Type B pancreatic cell (in vitro differentiated cells): ENCODE measurements at regions not wholly inside any gene's neighbourhood (a gene's known extent, or its start where the extent isn't known, plus 50 kb on each side); places are given as distances from the start of the nearest gene placed in this dataset.

Source experiments
- DNase-seq: peaks from one replicate; pipeline ENCODE4 v3.0.0; 2021; ENCODE audit warnings: mixed read lengths; ENCODE audit not compliant: unreplicated experiment; ENCODE audit errors: extremely low spot score
- H3K27ac Mint-ChIP-seq: 2 replicates; pipeline ENCODE4 v1.8.0; 2021; ENCODE audit warnings: mild to moderate bottlenecking, mixed read lengths
- H3K27me3 Mint-ChIP-seq: 2 replicates; pipeline ENCODE4 v1.8.0; 2021; ENCODE audit warnings: mixed read lengths
- H3K36me3 Mint-ChIP-seq: 2 replicates; pipeline ENCODE4 v1.8.0; 2021; ENCODE audit warnings: mixed read lengths
- H3K4me1 Mint-ChIP-seq: one replicate; pipeline ENCODE4 v1.8.0; 2021; ENCODE audit warnings: mixed read lengths; ENCODE audit not compliant: unreplicated experiment
- H3K4me3 Mint-ChIP-seq: 2 replicates; pipeline ENCODE4 v1.8.0; 2021; ENCODE audit warnings: mild to moderate bottlenecking, mixed read lengths
- H3K9me3 Mint-ChIP-seq: 2 replicates; pipeline ENCODE4 v1.8.0; 2021; ENCODE audit warnings: mixed read lengths
- TF ChIP-seq, protein P1 (sequence below): fragments of 200-600 bp; sonication (generic); conservative IDR thresholded peaks from 2 replicates; pipeline ENCODE4 v1.5.0; 2021; ENCODE audit warnings: antibody characterized with exemption, mild to moderate bottlenecking

DNA sequence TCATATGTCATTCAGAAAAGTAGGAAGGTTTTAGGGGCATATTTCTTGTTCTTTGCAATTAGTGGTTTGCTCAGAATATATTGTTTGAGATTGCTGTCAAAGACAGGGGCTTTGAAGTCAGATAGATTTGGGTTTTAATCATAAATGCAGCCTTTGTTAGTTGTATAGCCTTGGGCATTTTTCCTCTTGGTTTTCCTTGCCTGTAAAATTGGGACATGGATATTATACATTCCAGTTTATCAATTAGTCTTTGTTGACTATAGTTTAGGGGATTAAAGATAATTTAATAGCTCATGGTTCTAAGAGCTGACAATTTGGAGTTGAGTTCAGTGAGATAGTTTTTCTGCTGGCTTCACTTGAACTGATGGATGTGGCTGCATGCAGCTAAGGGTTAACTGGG lies 88.9 kb downstream of the DMAC1 start:
- Mint-ChIP-seq H3K27me3 (no peaks in the 10 kb centered on the region), H3K4me1 (no peaks in the 10 kb centered on the region), H3K4me3 (no peak overlapping the region), H3K9me3 (peaks cover 3% of the 10 kb centered on the region), H3K36me3 (no peaks in the 10 kb centered on the region), H3K27ac (no peak overlapping the region)
- no peak for DNase-seq
- TF ChIP-seq, protein P1, sequence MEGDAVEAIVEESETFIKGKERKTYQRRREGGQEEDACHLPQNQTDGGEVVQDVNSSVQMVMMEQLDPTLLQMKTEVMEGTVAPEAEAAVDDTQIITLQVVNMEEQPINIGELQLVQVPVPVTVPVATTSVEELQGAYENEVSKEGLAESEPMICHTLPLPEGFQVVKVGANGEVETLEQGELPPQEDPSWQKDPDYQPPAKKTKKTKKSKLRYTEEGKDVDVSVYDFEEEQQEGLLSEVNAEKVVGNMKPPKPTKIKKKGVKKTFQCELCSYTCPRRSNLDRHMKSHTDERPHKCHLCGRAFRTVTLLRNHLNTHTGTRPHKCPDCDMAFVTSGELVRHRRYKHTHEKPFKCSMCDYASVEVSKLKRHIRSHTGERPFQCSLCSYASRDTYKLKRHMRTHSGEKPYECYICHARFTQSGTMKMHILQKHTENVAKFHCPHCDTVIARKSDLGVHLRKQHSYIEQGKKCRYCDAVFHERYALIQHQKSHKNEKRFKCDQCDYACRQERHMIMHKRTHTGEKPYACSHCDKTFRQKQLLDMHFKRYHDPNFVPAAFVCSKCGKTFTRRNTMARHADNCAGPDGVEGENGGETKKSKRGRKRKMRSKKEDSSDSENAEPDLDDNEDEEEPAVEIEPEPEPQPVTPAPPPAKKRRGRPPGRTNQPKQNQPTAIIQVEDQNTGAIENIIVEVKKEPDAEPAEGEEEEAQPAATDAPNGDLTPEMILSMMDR: no peak

DNA sequence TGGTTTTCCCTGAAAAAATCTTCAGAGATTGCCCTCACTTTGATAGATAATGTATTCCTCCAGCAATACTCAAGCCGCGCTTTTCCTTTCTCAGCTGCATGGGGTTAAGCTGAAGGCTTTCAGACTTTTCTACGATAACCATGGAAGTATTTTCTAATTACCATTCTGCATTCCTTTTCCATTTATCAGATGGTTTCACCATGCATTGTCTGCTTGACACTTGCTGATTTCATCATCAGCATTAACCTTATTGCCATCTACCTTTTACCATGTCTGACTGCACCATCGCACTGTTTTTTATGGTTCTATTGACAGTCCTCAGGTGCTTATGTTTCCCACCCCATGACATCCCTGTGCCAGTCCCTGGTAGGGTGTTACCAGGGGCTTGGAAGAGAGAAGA lies 91.6 kb downstream of the DMAC1 start:
- Mint-ChIP-seq H3K27ac (no peak overlapping the region), H3K36me3 (no peaks in the 10 kb centered on the region), H3K9me3 (no peaks in the 10 kb centered on the region), H3K27me3 (peaks cover 4% of the 10 kb centered on the region), H3K4me3 (no peak overlapping the region), H3K4me1 (no peaks in the 10 kb centered on the region)
- DNase-seq: no peak
- TF ChIP-seq, protein P1: no peak

GRCh38 chr9:7704543-7704942 lies 95.0 kb downstream of the DMAC1 start:
- DNase-seq: no peak
- no peak overlapping the region for H3K4me3 Mint-ChIP-seq
- no peak overlapping the region for H3K27ac Mint-ChIP-seq
- peaks cover 4% of the 10 kb centered on the region for H3K27me3 Mint-ChIP-seq
- TF ChIP-seq, protein P1: no peak
- no peaks in the 10 kb centered on the region for H3K9me3 Mint-ChIP-seq
- no peaks in the 10 kb centered on the region for H3K36me3 Mint-ChIP-seq
- no peaks in the 10 kb centered on the region for H3K4me1 Mint-ChIP-seq

DNA sequence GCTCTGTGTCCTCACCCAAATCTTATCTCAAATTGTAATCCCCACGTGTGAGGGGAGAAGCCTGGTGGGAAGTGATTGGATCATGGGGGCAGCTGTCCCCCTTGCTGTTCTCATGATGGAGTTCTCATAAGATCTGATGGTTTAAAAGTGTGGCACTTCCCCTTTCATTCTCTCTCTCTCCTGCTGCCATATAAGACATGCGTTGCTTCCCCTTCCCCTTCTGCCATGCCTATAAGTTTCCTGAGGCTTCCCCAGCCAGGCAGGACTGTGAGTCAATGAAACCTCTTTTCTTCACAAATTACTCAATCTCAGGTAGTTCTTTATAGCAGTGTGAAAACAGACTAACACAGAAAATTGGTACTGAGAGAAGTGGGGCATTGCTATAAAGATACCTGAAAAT lies 107.7 kb downstream of the DMAC1 start:
- H3K9me3 Mint-ChIP-seq: peaks cover 13% of the 10 kb centered on the region
- no peaks in the 10 kb centered on the region for H3K27me3 Mint-ChIP-seq
- H3K4me3 Mint-ChIP-seq: no peak overlapping the region
- DNase-seq: no peak
- no peak overlapping the region for H3K27ac Mint-ChIP-seq
- H3K4me1 Mint-ChIP-seq: peaks cover 15% of the 10 kb centered on the region
- TF ChIP-seq, protein P1: no peak
- H3K36me3 Mint-ChIP-seq: no peaks in the 10 kb centered on the region

- Mint-ChIP-seq H3K9me3 (peaks cover 8% of the 10 kb centered on the region), H3K4me3 (no peak overlapping the region), H3K27ac (no peak overlapping the region), H3K36me3 (no peaks in the 10 kb centered on the region), H3K4me1 (peaks cover 15% of the 10 kb centered on the region), H3K27me3 (no peaks in the 10 kb centered on the region)
- no peak for DNase-seq
- TF ChIP-seq, protein P1: no peak
Observed at GRCh38 chr9:7690014-7690413, 109.6 kb downstream of the DMAC1 start.

GRCh38 chr9:7688626-7689025 lies 111.0 kb downstream of the DMAC1 start:
- Mint-ChIP-seq H3K27me3 (no peaks in the 10 kb centered on the region), H3K27ac (no peak overlapping the region), H3K4me1 (peaks cover 15% of the 10 kb centered on the region), H3K9me3 (peaks cover 8% of the 10 kb centered on the region), H3K36me3 (no peaks in the 10 kb centered on the region), H3K4me3 (no peak overlapping the region)
- no peak for DNase-seq
- TF ChIP-seq, protein P1: no peak
